ENCODE measurements at regions not wholly inside any gene's neighbourhood (a gene's known extent, or its start where the extent isn't known, plus 50 kb on each side); places are given as distances from the start of the nearest gene placed in this dataset.
"Not testable (repeated sequence)": the region's sequence is repeated elsewhere in the genome, so short reads cannot be mapped to it uniquely, and the experiment has no call there.

DNA sequence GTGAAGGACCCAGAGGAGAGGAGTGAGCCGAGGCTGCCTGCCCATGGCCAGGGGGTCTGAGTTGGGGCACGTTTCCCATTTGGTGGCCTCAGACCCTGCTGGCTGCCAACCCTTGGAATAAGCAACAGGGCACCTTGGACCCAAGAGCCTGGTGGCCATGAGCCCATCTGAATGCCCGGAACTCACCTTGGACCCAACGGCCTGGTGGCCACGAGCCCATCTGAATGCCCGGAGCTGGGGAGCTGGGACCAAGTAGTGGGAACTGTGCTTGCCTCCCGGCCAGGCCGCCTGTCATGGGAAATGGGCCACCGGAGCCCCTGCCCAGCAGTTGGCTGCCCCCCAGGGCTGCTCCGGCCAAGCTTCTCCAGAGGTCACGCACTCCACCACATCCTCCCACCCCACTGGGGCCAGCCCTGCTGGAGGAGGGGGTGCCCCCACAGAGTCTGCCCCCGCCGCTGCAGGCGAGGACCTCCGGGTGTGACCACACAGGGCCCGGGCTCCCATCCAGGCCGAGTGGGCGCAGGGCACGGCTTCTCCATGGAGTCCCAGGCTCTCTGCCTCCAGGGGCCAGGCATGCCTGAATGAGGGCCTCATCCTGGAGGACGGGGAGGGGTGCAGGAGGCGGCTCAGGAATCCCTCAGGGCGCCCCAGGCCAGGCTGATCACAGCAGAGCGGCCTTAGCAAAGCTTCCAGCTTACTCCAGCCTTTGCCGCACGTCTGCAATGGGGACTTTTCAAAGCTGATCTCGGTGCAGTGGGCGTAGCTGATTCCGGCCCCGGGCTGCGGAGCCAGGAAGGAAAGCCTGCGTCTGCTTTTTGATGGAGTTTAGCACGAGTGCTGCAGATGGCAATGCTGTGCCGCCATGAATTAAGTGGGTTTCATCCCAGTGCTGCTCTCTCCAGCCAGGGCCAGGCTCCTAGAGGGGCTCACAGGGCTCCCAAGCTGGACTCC, 146.3 kb downstream of the LAT start:
- DNase-seq (ENCODE audit: low read depth in 2 of 2), result peak in 1 of 2 donors; percentile 56
- not testable (repeated sequence) for H3K4me3 ChIP-seq (replicated peaks in 1 of 2; ENCODE audit: low read depth in 2 of 2, low read length in 2 of 2)

DNA sequence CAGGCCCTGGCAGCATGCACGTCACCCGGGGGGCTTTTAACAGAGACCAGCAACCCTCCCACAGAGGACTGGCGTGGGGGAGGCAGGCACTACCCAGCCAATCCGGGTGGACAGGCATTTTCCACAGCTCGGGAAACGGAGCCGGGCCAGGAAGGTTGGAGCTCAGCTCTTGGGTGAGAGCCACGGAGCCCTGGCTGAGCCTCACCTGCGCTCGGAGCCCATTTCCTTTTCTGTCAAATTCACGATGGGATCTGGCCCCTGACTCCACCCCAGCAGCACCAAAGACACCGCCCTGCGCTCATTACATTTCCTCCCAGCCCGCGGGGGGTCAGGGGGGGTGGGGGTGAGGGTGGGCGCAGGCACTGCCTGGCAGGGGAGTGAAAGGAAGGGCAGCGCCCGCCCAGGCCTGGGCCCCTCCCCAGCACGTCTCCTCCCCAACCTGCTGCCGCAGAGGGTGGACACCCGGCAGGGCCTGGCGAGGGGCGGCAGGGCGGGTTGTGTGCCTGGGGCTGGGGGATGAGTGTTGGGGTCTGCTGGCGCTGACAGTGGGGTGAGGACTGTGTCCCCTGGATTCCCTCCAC, 145.4 kb downstream of the LAT start:
- not testable (repeated sequence) for DNase-seq (ENCODE audit: low read depth in 2 of 2); H3K4me3 ChIP-seq (replicated peaks in 1 of 2; ENCODE audit: low read depth in 2 of 2, low read length in 2 of 2)

DNA sequence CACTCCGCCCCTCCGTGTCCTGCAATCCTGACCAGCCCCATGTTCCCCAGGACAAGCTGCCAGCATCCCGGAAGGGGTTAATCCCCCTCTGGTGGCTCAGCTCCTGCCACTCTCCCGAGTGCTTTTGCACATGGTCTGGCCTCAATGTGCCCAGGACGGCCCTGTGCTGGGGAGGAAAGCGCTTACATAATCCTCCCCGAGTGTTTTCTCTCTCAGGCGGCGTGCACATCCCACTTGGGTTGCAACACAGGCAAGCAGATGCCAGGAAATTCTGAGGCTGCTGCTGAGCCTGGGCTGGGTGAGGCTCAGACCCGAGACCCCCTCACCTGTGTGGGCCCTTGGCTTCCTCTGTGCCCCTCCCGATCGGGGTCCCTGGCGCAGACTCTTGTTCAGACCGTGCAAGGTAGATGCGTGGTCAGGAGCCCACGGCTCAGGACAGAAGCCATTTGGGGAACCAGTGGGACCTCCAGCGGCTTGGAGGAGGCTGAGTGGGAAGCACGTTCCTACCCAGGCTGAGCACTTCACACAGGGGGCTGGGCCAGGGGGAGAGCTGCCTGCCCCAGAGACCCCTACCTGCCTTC, 144.7 kb downstream of the LAT start:
- DNase-seq (ENCODE audit: low read depth in 2 of 2), result peak in 1 of 2 donors; percentile 41
- H3K4me3 ChIP-seq (replicated peaks in 1 of 2; ENCODE audit: low read depth in 2 of 2, low read length in 2 of 2), result not testable (repeated sequence)

DNA sequence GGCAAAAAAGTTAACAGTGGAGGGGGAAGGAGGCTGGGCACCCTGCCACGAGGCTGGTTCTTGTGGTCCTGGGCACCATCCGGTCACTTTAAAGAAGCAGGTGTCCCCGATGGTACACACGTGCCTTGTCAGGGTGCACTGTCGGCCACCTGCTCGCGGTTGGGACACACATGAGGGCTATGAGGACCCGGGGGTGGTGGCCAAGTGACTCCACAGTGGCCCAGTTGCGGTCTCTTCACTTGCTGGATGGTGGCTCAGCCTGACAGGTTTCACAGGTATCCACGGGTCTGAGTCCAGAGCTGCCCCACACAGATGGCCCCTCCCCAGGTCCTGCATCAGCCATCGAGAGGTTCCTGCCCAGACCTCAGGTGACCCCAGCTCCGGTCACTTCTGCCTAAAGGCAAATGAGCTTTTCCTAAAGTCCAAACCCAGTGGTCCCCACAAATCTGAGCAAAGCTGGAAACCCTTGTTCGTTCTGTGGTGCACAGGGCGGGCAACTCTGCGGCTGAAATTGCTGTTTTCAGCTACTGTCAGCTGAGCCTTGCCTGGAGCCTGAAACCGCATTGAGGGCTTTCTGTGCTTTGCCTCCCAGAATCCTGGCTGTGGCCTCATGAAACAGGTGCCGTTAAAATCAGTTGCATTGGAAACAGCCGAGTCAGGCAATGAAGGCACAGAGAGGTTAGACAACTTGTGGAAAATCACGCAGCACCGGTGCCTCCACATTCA, 144.0 kb downstream of the LAT start:
- not testable (repeated sequence) for DNase-seq (ENCODE audit: low read depth in 2 of 2); H3K4me3 ChIP-seq (replicated peaks in 1 of 2; ENCODE audit: low read depth in 2 of 2, low read length in 2 of 2)

DNA sequence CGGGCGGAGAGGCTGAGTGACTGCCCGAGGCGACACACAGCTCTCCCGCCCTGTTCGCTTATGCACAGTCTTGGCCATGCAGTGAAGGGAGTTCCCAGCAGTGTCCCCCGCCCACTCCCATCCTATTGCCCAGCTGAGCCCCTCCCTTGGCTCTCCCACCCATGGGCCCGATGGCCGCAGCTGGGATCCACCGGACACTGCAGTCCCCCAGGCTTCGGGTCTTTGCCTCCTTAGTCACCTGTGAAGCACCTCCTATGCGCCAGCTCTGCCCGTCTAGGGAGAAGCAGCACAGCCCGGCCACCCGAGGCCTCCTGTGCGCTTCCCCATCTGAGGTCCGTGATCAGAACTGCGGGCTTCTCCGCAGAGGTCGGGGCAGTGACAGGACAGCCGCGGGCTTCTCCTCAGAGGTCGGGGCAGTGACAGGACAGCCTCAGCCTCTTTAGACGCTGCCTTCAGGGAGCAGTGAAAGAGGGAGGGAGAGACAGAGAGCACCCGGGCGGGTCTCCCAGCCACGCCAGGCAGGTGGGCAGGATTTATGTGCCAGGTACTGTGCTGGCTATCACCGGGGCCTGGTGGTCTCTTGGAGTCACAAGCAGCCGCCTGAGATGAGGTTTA, 143.1 kb downstream of the LAT start:
- DNase-seq (ENCODE audit: low read depth in 2 of 2), result not testable (repeated sequence)

DNA sequence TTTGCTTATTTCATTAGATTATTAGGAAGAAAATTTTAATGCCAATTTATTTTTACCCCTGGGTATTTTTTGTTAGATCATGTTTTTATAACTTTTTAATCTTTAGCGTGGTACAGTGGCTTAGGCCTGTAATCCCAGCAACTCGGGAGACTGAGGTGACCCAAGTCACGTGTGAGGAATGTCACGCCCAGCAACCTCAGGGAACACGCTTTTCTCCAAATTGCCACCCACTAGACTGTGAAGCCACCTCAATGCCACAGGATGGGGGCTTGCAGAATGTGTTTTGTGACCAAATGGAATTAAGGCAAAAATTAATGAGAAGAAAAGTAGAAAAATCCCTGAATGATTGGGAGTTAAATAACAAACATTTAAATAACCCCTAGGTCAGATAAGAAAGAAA, 141.8 kb downstream of the LAT start:
- TF ChIP-seq, protein P1, sequence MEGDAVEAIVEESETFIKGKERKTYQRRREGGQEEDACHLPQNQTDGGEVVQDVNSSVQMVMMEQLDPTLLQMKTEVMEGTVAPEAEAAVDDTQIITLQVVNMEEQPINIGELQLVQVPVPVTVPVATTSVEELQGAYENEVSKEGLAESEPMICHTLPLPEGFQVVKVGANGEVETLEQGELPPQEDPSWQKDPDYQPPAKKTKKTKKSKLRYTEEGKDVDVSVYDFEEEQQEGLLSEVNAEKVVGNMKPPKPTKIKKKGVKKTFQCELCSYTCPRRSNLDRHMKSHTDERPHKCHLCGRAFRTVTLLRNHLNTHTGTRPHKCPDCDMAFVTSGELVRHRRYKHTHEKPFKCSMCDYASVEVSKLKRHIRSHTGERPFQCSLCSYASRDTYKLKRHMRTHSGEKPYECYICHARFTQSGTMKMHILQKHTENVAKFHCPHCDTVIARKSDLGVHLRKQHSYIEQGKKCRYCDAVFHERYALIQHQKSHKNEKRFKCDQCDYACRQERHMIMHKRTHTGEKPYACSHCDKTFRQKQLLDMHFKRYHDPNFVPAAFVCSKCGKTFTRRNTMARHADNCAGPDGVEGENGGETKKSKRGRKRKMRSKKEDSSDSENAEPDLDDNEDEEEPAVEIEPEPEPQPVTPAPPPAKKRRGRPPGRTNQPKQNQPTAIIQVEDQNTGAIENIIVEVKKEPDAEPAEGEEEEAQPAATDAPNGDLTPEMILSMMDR (IDR thresholded peaks at IDR 0.05; ENCODE audit: low read depth, low read length), result no peak
- H3K4me3 ChIP-seq (replicated peaks in 1 of 2; ENCODE audit: low read depth in 2 of 2, low read length in 2 of 2), result no peak overlapping the region
- no peak for DNase-seq (ENCODE audit: low read depth in 2 of 2)

More for the DNA sequence above, 143.1 kb downstream of the LAT start:
- H3K4me3 ChIP-seq (replicated peaks in 1 of 2; ENCODE audit: low read depth in 2 of 2, low read length in 2 of 2), result not testable (repeated sequence)

DNA sequence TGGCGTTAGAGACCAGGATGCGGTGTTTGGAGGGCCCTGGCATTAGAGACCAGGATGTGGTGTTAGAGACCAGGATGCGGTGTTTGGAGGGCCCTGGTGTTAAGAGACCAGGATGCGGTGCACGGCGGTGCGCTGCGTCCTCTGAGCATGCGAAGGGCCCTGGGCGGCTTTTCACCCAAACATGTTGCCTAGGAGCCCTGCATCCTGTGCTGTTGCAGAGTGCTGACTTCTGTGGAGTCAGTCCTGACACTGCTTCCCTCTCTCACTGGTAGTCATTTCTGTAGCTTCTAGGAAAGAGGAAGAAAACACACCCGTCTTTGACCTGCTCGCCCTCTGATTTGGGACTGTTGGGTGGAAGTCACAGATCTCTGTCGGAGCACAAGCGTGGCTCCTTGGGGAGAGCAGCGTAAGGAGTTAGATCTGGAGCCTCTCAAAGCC, 141.2 kb downstream of the LAT start:
- H3K4me3 ChIP-seq (replicated peaks in 1 of 2; ENCODE audit: low read depth in 2 of 2, low read length in 2 of 2), result no peak overlapping the region
- TF ChIP-seq, protein P1 (IDR thresholded peaks at IDR 0.05; ENCODE audit: low read depth, low read length), result no peak
- DNase-seq (ENCODE audit: low read depth in 2 of 2), result no peak

DNA sequence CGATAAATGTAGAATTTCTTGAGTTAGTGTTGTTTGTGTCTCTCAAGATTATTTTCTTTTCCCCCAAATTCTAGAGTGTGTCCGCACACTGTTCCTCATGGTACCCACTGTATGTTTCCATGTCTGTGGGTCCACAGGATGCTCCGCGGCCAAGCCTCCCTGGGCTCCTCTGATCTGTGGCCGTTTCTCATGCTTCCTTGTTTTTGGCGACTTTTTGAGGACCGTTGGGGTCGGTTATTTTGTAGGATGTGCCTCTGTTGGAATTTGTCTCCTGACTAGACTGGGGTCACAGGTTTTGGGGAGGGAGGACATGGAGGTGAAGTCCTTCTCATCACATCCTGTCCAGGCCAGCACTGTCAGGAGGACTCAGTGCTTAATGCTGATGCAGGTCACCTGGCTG, 140.0 kb downstream of the LAT start:
- H3K4me3 ChIP-seq (replicated peaks in 1 of 2; ENCODE audit: low read depth in 2 of 2, low read length in 2 of 2), result no peak overlapping the region
- TF ChIP-seq, protein P1 (IDR thresholded peaks at IDR 0.05; ENCODE audit: low read depth, low read length), result no peak
- no peak for DNase-seq (ENCODE audit: low read depth in 2 of 2)

DNA sequence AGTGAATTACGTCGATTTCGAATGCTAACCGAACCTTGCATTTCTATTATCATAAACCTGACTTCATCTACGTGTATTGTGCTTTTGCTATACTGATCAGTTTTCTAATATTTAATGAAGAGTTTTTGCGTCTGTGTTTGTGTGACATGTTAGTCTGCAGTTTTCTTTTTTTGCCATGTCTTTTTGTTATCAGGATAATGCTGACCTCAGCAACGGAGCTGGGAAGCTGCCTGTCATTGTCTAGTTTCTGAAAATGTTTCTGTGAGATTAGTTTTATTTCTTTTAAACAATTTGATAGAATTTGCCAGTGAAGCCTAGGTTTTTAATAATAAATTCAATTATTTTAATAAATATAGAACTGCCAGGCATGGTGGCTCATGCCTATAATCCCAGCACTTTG, 139.3 kb downstream of the LAT start:
- H3K4me3 ChIP-seq (replicated peaks in 1 of 2; ENCODE audit: low read depth in 2 of 2, low read length in 2 of 2); DNase-seq (ENCODE audit: low read depth in 2 of 2): not testable (repeated sequence)

DNA sequence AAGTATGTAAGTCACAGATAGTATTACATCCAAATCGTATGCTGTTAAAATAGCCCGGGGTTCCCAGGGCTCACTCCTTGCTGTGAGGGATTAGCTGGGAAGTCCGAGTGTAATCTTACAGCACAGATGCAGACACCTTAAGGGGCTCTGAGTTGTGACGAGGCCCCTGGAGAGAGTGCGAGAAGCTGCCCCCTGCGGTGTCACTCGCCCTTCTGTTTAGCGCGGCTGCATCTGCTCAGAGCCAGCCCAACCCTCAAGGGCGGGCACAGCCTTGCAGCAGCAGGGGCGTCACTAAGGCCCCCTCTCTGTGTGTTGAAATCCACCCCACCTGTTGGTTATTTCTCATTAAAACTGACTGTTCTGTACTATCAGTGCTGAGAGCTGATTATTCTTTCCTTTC, 135.8 kb downstream of the LAT start:
- H3K4me3 ChIP-seq (replicated peaks in 1 of 2; ENCODE audit: low read depth in 2 of 2, low read length in 2 of 2); DNase-seq (ENCODE audit: low read depth in 2 of 2): not testable (repeated sequence)

DNA sequence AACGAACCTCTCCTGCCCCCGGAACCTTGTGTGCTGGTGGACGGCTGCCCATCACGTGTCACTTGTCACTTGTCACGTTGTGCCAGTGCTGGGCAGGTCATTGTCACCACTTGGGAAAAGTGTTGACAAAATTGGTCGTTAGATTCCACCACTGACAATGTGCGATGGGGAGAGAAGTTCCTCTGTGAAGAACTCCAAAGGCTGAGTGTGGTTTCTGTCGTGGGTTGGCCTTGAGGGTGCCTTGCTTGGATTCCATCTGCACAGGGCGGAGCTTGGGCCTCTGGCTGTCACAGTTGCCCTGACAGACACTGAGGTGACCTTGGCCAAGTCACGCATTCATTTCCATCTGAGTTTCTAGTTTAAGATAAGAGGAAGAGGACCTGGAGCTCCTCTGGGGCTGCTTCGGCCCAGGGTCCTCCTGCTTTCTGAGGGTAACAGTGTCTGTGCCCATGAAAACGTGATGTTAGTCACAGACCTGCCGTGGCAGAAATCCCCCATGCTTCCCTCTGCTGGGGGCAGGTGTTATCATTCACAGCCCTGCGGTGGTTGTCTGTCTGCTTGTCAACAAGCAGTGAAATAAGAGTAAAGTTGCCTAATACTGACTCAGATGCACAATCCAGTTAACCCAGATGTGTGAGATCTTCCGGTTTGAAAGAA, 133.6 kb downstream of the LAT start:
- peak; percentile 25 to 34 for DNase-seq (ENCODE audit: low read depth in 2 of 2)
- not testable (repeated sequence) for H3K4me3 ChIP-seq (replicated peaks in 1 of 2; ENCODE audit: low read depth in 2 of 2, low read length in 2 of 2)
